HUDEP-2 (cell line): ENCODE measurements at regions not wholly inside any gene's neighbourhood (a gene's known extent, or its start where the extent isn't known, plus 50 kb on each side); places are given as distances from the start of the nearest gene placed in this dataset.
"Not testable (repeated sequence)": the region's sequence is repeated elsewhere in the genome, so short reads cannot be mapped to it uniquely, and the experiment has no call there.

Experiments
- DNase-seq, 76 experiments: peaks; one replicate each; lab custom pipeline; 2025; ENCODE audit not compliant: unreplicated experiment in 76 of 76; lab: John Stamatoyannopoulos, UW

- no peak for DNase-seq
Observed at GRCh38 chr18:54662986-54663385, 71.9 kb downstream of the DYNAP start.

DNA sequence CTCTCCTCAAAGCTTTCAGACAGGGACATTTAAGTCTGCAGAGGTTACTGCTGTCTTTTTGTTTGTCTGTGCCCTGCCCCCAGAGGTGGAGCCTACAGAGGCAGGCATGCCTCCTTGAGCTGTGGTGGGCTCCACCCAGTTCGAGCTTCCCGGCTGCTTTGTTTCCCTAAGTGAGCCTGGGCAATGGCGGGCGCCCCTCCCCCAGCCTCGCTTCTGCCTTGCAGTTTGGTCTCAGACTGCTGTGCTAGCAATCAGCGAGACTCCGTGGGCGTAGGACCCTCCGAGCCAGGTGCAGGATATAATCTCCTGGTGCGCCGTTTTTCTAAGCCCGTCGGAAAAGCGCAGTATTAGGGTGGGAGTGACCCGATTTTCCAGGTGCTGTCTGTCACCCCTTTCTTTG lies 78.7 kb downstream of the DYNAP start:
- DNase-seq = not testable (repeated sequence)

DNA sequence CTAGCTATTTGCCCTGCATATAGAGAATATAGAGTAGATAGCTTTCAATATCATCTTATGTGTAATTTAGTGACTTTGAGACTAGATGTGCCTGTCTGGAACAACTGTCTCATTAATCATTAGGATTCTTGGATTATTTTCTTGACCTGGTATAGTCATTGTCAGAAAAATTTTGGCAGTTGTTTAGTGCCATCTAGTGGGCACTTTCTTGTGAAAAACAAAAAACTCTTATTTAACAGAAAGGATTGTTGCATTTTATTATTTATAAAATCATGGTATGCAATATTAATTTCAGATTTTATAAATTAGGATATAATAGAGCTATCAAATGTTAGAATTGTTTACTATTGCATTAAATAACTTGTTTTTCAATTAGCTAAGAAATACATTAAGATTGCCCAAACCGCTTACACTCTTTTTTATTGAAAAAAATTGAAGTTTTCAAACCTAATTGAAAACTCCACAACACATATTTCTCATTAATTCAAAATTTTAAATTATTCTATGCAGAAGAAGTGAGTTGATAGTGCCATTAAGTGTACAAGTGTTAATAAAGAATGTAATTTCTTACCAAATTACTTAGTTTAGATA lies 80.3 kb downstream of the DYNAP start:
- DNase-seq = peak in 14 of 76 experiments; percentile 4 to 56 (median 14)

- DNase-seq = no peak
Observed at GRCh38 chr18:54672109-54672508, 81.1 kb downstream of the DYNAP start.

- DNase-seq = no peak
Observed at GRCh38 chr18:54672846-54673475, 81.9 kb downstream of the DYNAP start.

GRCh38 chr18:54673936-54674335 lies 82.9 kb downstream of the DYNAP start:
- DNase-seq = no peak

GRCh38 chr18:54675076-54675475 lies 84.0 kb downstream of the DYNAP start:
- no peak for DNase-seq

GRCh38 chr18:54679318-54680149 lies 88.5 kb downstream of the DYNAP start:
- peak in 25 of 76 experiments; percentile 1 to 75 (median 41) for DNase-seq

GRCh38 chr18:54684784-54685183 lies 93.7 kb downstream of the DYNAP start:
- no peak for DNase-seq

- DNase-seq = no peak
Observed at GRCh38 chr18:54689319-54689718, 98.3 kb downstream of the DYNAP start.

- DNase-seq = no peak
Observed at GRCh38 chr18:54690198-54690597, 99.2 kb downstream of the DYNAP start.

GRCh38 chr18:54692463-54692862 lies 101.4 kb downstream of the DYNAP start:
- no peak for DNase-seq

- DNase-seq = no peak
Observed at GRCh38 chr18:54696616-54697293, 105.7 kb downstream of the DYNAP start.

- DNase-seq = no peak
Observed at GRCh38 chr18:54700580-54700979, 109.5 kb downstream of the DYNAP start.

DNA sequence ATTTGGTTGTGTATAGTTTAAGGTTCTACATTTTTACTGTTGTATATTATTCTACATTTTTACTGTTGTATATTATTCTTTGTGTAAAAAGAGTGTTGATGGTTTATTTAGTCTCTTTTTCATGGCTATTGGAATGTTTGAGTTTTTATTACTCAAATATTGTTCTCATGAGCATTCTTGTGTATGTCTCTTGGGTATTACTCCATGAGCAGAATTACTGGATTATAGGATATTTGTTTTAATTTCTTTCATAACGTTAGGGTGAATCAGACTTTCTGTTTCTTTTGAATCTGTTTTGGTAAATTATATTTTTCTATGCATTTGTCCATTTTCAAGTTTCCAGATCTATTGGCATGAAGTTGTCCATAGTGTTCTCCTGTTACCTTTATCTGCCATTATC lies 111.6 kb downstream of the DYNAP start:
- no peak for DNase-seq

DNA sequence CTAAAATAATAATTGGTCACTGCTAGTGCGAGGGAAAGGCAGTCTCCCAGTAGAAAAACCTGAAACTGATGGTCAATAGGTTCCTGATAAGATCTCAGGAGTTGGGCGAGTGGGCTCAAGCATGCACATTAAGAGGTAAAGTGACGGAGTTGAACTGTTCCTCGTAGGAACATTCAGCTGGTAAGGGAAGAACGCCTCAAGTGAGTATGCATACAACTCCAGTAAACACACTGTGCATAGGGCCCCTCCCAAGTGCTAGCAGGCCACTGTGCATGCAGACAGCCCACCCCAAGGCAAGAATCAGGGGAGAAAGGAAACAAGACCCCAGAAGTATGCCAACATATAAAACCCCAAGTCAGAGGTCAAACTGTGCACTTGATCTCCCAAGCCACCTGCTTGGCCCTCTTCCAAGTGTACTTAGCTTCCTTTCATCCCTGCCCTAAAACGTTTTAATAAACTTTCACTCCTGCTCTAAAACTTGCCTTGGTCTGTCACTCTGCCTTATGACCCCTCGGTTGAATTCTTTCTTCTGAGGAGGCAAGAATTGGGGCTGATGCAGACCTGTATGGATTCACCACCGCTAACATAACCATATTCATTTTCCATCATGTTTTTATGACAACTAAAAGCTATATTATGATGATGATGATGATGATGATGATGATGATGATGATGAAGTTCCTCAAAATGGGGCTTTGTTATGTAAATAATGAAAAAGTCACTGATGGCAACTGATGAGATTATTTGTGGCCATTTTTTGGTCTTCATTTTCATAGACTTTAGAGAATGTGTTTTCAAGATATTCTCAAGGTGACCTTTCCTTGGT lies 118.0 kb upstream of the RAB27B start:
- no peak for DNase-seq

GRCh38 chr18:54710900-54711281 lies 117.4 kb upstream of the RAB27B start:
- no peak for DNase-seq

DNA sequence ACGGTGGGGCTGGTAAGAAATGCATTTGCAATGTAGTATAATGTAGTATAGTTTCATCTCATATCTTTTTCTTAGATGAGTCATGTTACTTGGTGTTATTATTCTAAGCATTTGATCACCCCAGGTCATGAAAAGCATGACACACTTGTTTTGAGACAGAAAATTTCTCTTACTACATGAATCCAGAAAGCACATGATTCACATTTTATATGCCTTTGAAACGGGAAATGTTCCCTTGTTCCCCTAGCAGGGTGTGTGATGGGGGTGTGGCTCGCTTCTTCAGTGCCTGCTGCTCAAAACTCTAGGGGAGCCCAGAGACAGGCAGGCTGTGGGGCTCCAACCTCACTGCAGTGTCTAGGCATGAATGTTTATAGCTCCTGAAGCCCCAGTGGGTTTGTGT lies 116.0 kb upstream of the RAB27B start:
- no peak for DNase-seq

GRCh38 chr18:54712758-54713157 lies 115.5 kb upstream of the RAB27B start:
- no peak for DNase-seq

DNA sequence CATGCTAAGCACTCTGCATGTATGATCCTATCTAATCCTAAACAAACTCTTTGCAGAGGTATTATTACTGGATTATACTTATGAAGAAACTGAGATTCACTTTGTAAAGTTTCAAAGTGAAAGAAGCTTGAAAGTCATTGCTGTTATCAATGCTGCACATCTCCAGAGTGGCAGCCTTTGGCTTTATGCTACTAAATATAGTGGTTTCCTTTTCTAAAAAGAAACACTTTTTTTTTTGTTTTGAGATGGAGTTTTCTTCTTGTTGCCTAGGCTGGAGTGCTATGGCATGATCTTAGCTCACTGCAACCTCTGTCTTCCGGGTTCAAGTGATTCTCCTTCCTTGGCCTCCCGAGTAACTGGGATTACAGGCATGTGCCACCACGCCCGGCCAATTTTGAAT lies 114.9 kb upstream of the RAB27B start:
- no peak for DNase-seq
